ENCODE measurements at regions not wholly inside any gene's neighbourhood (a gene's known extent, or its start where the extent isn't known, plus 50 kb on each side); places are given as distances from the start of the nearest gene placed in this dataset.

GRCh38 chr12:18983854-18984253, 145.7 kb upstream of the PLEKHA5 start:
- Histone ChIP-seq H2AK5ac (ENCODE audit: low read depth, low read length) (no peak overlapping the region), H3K56ac (ENCODE audit: extremely low read depth, insufficient read depth, low read length) (no peak overlapping the region), H3K36me3 (ENCODE audit: control insufficient read depth, insufficient read depth, low read length) (no peaks in the 10 kb centered on the region), H2BK20ac (ENCODE audit: low read depth, low read length) (no peak overlapping the region), H3K4me2 (ENCODE audit: low read depth, low read length) (no peak overlapping the region), H3K4ac (ENCODE audit: low read depth, low read length) (no peak overlapping the region), H4K20me1 (ENCODE audit: insufficient read depth, low read length) (no peaks in the 10 kb centered on the region), H2BK120ac (ENCODE audit: low read depth, low read length) (no peak overlapping the region), H4K8ac (ENCODE audit: low read depth in 2 of 2, low read length in 2 of 2) (no peak overlapping the region), H3K27me3 (ENCODE audit: control insufficient read depth, insufficient read depth, low read length) (no peaks in the 10 kb centered on the region), H3K9ac (ENCODE audit: low read depth, low read length) (no peak overlapping the region), H4K91ac (ENCODE audit: insufficient read depth, low read depth, low read length) (no peak overlapping the region), H4K5ac (ENCODE audit: low read depth, low read length) (no peak overlapping the region), H3K14ac (replicated peaks; ENCODE audit: low read depth, low read length) (no peak overlapping the region), H3K27ac (ENCODE audit: insufficient read depth, low read length) (no peak overlapping the region), H2AK9ac (replicated peaks; ENCODE audit: low read depth, low read length, poor library complexity) (no peak overlapping the region), H3K23ac (ENCODE audit: low read depth, low read length) (no peak overlapping the region), H2AFZ (replicated peaks; ENCODE audit: low read length, poor library complexity) (no peak overlapping the region), H2BK5ac (ENCODE audit: low read depth, low read length, poor library complexity, severe bottlenecking) (no peak overlapping the region), H3K4me1 (ENCODE audit: control insufficient read depth, insufficient read depth, low read length) (no peaks in the 10 kb centered on the region), H3K9me1 (ENCODE audit: insufficient read depth, low read length) (no peaks in the 10 kb centered on the region), H3K18ac (ENCODE audit: low read depth, low read length) (no peak overlapping the region), H2BK15ac (ENCODE audit: low read depth, low read length) (no peak overlapping the region), H3K9me3 (ENCODE audit: control insufficient read depth, insufficient read depth, low read length) (no peaks in the 10 kb centered on the region), H3K79me1 (ENCODE audit: low read depth in 1 of 2, low read length in 2 of 2) (no peaks in the 10 kb centered on the region), H3K4me3 (ENCODE audit: insufficient read depth, low read depth, low read length) (no peak overlapping the region)
- ATAC-seq (ENCODE audit: low read depth) (no peak), DNase-seq (no peak)
- TF ChIP-seq ELK1 (IDR thresholded peaks at IDR 0.05; ENCODE audit: borderline replicate concordance, low read depth, low read length) (no peak), MAZ (IDR thresholded peaks at IDR 0.05; ENCODE audit: borderline replicate concordance, low read depth, low read length) (no peak), RAD21 (IDR thresholded peaks at IDR 0.05; ENCODE audit: low read length) (no peak), BHLHE40 (IDR thresholded peaks at IDR 0.05; ENCODE audit: low read depth, low read length) (no peak), USF2 (IDR thresholded peaks at IDR 0.05; ENCODE audit: low read depth, low read length) (no peak), MXI1 (IDR thresholded peaks at IDR 0.05; ENCODE audit: borderline replicate concordance, low read depth, low read length) (no peak), SMC3 (IDR thresholded peaks at IDR 0.05; ENCODE audit: low read depth, low read length) (no peak), RCOR1 (IDR thresholded peaks at IDR 0.05; ENCODE audit: insufficient replicate concordance, low read length) (no peak), NFE2L2 (IDR thresholded peaks at IDR 0.05; ENCODE audit: low read depth, low read length) (no peak)
- BruUV-seq (replicated peaks): no TSS peak
- CTCF ChIA-PET: no interaction called here
- dilution Hi-C loops (cut with HindIII; ENCODE audit: low sequenced_read_pairs, unreplicated experiment) (no loop called here), intact Hi-C loops (cut with micrococcal nuclease) (no loop called here), in situ Hi-C loops (cut with MboI; ENCODE audit: low sequenced_read_pairs) (no loop called here)
- WGBS, 2 experiments (ENCODE audit: extremely low coverage in 2 of 2, insufficient read length in 1 of 2): no CpG with 5 or more reads among the region's 3 CpGs
- POLR2A ChIA-PET (ENCODE audit: unreplicated experiment): no interaction called here

Measured in IMR-90 (cell line).